ENCODE measurements at regions not wholly inside any gene's neighbourhood (a gene's known extent, or its start where the extent isn't known, plus 50 kb on each side); places are given as distances from the start of the nearest gene placed in this dataset.

DNA sequence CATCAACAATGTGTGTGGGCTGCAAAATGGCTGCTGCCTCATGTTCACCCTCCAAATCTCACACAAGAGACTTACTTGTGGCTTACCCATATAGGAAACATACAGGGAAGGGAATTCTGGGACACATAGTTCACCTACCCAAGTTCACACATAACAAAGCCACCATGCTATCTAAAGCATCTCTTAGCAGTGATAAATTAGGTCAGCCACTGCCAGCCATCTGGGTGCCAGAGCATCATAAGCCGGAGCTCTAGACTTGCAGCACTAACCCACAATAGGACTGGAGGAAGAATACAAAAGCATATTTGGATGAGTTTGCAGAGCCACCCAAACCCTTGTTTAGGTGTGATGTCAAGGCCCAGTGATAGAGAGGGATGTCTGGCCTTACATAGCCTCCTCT, 321.7 kb downstream of the SEC16B start:
- Histone ChIP-seq H3K36me3 (ENCODE audit: control insufficient read depth in 4 of 4, insufficient read depth in 3 of 4, low read depth in 1 of 4, low read length in 3 of 4) (no peaks in the 10 kb centered on the region), H3K9me3 (ENCODE audit: control insufficient read depth in 4 of 4, low read length in 3 of 4) (no peaks in the 10 kb centered on the region), H3K27me3 (ENCODE audit: control insufficient read depth in 4 of 4, insufficient read depth in 4 of 4, low read length in 3 of 4) (no peaks in the 10 kb centered on the region), H3K9ac (ENCODE audit: low read depth in 1 of 2, low read length in 2 of 2) (no peak overlapping the region), H3K4me1 (ENCODE audit: control insufficient read depth in 4 of 4, insufficient read depth in 4 of 4, low read length in 3 of 4) (peaks cover 3 to 48% (median 38%) of the 10 kb centered on the region in 4 donors), H3K27ac (ENCODE audit: low read depth in 1 of 2, low read length in 2 of 2) (peak overlapping the region in 1 of 2 donors; percentile 51), H3K4me3 (ENCODE audit: low read depth in 1 of 3, low read length in 3 of 3) (no peak overlapping the region)
- WGBS = 97% methylated on average over 1 of the region's 1 CpG
- TF ChIP-seq, protein P1, sequence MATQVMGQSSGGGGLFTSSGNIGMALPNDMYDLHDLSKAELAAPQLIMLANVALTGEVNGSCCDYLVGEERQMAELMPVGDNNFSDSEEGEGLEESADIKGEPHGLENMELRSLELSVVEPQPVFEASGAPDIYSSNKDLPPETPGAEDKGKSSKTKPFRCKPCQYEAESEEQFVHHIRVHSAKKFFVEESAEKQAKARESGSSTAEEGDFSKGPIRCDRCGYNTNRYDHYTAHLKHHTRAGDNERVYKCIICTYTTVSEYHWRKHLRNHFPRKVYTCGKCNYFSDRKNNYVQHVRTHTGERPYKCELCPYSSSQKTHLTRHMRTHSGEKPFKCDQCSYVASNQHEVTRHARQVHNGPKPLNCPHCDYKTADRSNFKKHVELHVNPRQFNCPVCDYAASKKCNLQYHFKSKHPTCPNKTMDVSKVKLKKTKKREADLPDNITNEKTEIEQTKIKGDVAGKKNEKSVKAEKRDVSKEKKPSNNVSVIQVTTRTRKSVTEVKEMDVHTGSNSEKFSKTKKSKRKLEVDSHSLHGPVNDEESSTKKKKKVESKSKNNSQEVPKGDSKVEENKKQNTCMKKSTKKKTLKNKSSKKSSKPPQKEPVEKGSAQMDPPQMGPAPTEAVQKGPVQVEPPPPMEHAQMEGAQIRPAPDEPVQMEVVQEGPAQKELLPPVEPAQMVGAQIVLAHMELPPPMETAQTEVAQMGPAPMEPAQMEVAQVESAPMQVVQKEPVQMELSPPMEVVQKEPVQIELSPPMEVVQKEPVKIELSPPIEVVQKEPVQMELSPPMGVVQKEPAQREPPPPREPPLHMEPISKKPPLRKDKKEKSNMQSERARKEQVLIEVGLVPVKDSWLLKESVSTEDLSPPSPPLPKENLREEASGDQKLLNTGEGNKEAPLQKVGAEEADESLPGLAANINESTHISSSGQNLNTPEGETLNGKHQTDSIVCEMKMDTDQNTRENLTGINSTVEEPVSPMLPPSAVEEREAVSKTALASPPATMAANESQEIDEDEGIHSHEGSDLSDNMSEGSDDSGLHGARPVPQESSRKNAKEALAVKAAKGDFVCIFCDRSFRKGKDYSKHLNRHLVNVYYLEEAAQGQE (IDR thresholded peaks at IDR 0.05) = no peak
- no peak for DNase-seq (ENCODE audit: low spot score)

DNA sequence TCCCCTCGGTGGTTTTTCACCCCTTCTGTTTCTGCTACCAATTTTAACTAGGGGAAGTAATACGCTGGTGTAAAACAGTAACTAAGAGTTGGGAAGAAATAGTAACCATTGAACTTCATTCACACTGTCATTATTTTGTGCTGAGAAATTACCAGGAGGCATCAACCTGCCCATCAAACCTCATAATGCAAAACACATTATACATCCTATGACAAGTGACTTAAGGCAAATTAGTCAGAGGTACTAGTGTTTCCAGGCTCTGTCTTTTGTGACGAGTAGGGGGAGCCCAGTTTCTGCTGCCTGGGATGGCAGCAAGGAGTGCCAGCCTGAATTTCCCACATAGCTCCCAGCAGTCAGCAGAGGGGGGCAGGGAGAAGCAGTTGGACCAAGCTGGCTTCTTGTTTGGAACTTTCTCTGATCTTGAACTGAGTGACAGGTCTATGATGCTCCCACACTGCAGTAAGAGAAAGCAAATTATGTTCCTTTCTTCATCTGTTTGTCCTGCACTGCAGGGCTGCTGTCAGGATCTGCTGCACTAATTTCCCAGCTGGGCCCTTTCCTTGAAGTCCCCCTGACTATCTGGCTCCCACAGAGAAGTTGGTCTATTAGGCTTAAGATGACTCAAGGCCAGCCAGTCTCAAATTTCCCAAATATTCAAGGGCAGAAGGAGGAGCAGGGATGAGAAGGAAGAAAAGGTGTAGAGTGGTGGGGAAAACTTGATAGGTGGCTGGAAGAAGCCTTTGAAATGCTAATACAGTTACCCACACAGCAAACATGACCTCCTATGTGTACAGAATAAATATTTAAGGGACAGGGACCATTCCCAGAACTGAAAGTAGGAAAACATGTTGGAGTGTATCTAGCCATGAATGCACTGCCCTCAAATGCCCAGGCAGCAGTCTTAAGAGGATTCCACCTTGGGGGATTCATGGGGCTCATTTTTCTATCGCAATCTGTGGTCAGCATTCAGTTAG, 322.8 kb downstream of the SEC16B start:
- Histone ChIP-seq H3K9ac (ENCODE audit: low read depth in 1 of 2, low read length in 2 of 2) (no peak overlapping the region), H3K36me3 (ENCODE audit: control insufficient read depth in 4 of 4, insufficient read depth in 3 of 4, low read depth in 1 of 4, low read length in 3 of 4) (no peaks in the 10 kb centered on the region), H3K27ac (ENCODE audit: low read depth in 1 of 2, low read length in 2 of 2) (peak overlapping the region; percentile 51 to 52), H3K4me1 (ENCODE audit: control insufficient read depth in 4 of 4, insufficient read depth in 4 of 4, low read length in 3 of 4) (peaks cover 3 to 48% (median 38%) of the 10 kb centered on the region in 4 donors), H3K4me3 (ENCODE audit: low read depth in 1 of 3, low read length in 3 of 3) (no peak overlapping the region), H3K27me3 (ENCODE audit: control insufficient read depth in 4 of 4, insufficient read depth in 4 of 4, low read length in 3 of 4) (no peaks in the 10 kb centered on the region), H3K9me3 (ENCODE audit: control insufficient read depth in 4 of 4, low read length in 3 of 4) (no peaks in the 10 kb centered on the region)
- DNase-seq (ENCODE audit: low spot score) = no peak
- no peak for TF ChIP-seq TAF1 (conservative IDR thresholded peaks at IDR 0.05)
- TF ChIP-seq, protein P2, sequence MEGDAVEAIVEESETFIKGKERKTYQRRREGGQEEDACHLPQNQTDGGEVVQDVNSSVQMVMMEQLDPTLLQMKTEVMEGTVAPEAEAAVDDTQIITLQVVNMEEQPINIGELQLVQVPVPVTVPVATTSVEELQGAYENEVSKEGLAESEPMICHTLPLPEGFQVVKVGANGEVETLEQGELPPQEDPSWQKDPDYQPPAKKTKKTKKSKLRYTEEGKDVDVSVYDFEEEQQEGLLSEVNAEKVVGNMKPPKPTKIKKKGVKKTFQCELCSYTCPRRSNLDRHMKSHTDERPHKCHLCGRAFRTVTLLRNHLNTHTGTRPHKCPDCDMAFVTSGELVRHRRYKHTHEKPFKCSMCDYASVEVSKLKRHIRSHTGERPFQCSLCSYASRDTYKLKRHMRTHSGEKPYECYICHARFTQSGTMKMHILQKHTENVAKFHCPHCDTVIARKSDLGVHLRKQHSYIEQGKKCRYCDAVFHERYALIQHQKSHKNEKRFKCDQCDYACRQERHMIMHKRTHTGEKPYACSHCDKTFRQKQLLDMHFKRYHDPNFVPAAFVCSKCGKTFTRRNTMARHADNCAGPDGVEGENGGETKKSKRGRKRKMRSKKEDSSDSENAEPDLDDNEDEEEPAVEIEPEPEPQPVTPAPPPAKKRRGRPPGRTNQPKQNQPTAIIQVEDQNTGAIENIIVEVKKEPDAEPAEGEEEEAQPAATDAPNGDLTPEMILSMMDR (IDR thresholded peaks at IDR 0.05; ENCODE audit: low read depth, low read length, missing input control) = no peak
- TF ChIP-seq FOXA1 (IDR thresholded peaks at IDR 0.05) = peak; percentile 23
- TF ChIP-seq YY1 (IDR thresholded peaks at IDR 0.05) = peak; percentile 44
- TF ChIP-seq, protein P3, sequence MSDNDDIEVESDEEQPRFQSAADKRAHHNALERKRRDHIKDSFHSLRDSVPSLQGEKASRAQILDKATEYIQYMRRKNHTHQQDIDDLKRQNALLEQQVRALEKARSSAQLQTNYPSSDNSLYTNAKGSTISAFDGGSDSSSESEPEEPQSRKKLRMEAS (IDR thresholded peaks at IDR 0.05) = peak; percentile 18
- TF ChIP-seq, protein P4, sequence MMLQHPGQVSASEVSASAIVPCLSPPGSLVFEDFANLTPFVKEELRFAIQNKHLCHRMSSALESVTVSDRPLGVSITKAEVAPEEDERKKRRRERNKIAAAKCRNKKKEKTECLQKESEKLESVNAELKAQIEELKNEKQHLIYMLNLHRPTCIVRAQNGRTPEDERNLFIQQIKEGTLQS (IDR thresholded peaks at IDR 0.05) = no peak
- no peak for TF ChIP-seq HNF4G (IDR thresholded peaks at IDR 0.05)
- TF ChIP-seq FOXA2 (IDR thresholded peaks at IDR 0.05) = peak; percentile 76
- TF ChIP-seq JUND (IDR thresholded peaks at IDR 0.05) = peak in 1 of 2 donors; percentile 36
- peak; percentile 57 to 71 for TF ChIP-seq HNF4A (conservative IDR thresholded peaks at IDR 0.05)
- TF ChIP-seq RAD21 (IDR thresholded peaks at IDR 0.05) = peak; percentile 22 to 31
- TF ChIP-seq SP1 (IDR thresholded peaks at IDR 0.05) = peak; percentile 50
- peak; percentile 44 to 76 for TF ChIP-seq RXRA (IDR thresholded peaks at IDR 0.05)
- TF ChIP-seq, protein P5, sequence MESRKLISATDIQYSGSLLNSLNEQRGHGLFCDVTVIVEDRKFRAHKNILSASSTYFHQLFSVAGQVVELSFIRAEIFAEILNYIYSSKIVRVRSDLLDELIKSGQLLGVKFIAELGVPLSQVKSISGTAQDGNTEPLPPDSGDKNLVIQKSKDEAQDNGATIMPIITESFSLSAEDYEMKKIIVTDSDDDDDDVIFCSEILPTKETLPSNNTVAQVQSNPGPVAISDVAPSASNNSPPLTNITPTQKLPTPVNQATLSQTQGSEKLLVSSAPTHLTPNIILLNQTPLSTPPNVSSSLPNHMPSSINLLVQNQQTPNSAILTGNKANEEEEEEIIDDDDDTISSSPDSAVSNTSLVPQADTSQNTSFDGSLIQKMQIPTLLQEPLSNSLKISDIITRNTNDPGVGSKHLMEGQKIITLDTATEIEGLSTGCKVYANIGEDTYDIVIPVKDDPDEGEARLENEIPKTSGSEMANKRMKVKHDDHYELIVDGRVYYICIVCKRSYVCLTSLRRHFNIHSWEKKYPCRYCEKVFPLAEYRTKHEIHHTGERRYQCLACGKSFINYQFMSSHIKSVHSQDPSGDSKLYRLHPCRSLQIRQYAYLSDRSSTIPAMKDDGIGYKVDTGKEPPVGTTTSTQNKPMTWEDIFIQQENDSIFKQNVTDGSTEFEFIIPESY (IDR thresholded peaks at IDR 0.05) = no peak
- 69% methylated on average over 4 of the region's 4 CpGs for WGBS
